Stimulated activated CD4-positive, alpha-beta T cell treated with anti-CD3 and anti-CD28 coated beads, Interleukin-15, amount 100 ng/mL, for 48 hours (primary cell): ENCODE measurements at regions not wholly inside any gene's neighbourhood (a gene's known extent, or its start where the extent isn't known, plus 50 kb on each side); places are given as distances from the start of the nearest gene placed in this dataset.

ENCODE experiments used
- DNase-seq, 2 donors: peaks; one replicate each; pipeline ENCODE4 v3.0.0-alpha.2; 2020; ENCODE audit warnings: low read depth in 2 of 2

GRCh38 chr20:57059055-57059596 is 207.3 kb downstream of the BMP7 start:
- DNase-seq: no peak

GRCh38 chr20:57060407-57061050 is 205.9 kb downstream of the BMP7 start:
- DNase-seq: no peak

GRCh38 chr20:57061051-57061900 is 205.2 kb downstream of the BMP7 start:
- no peak for DNase-seq

- no peak for DNase-seq
Measured at GRCh38 chr20:57062241-57062640, 204.2 kb downstream of the BMP7 start.

DNA sequence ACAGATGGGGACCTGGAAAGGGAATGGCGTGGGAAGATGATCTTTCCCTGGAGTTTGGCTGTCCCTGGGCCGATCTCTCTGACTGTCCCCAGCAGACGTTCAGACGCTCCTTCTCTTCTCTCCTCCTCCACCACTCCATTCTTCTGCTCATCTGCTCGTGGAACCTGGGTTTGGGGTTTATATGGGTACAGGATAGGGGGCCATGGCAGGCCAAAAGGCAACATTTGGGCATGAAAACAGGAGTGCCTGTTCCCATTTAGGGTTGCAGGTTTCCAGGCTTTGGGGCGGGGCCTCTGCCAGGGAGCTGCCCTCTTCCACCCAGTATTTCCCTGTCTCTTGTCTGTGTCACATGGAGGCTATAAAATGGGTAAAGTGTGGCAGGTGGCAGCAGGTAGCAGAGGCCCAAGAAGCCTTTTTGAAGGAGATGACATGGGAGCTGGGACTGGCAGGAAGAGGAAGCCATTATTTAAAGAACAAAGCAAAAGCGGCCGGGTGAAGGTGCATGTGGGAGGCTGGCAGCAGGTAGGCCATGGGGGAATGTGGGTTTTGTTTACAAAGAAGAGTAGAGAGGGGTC is 203.7 kb downstream of the BMP7 start:
- DNase-seq: no peak

DNA sequence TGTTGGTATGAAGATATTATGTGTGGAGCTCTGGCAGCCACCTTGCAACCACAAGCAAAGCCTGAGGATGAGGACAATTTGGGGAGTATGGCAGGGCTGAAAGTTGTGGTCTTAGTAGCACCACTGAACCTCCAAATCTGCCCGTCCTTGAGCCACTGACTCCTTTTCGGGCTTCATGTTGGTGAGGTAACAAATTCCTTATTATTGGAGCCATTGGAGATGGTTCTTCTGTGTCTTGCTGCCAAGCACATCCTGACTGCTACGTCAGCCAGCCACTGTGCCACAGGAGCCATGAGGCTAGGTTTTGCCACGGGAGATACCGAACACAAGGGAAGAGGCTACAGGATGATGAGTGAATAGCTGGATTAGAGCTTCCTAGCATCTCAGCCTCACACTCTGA is 201.6 kb downstream of the BMP7 start:
- DNase-seq: no peak

DNA sequence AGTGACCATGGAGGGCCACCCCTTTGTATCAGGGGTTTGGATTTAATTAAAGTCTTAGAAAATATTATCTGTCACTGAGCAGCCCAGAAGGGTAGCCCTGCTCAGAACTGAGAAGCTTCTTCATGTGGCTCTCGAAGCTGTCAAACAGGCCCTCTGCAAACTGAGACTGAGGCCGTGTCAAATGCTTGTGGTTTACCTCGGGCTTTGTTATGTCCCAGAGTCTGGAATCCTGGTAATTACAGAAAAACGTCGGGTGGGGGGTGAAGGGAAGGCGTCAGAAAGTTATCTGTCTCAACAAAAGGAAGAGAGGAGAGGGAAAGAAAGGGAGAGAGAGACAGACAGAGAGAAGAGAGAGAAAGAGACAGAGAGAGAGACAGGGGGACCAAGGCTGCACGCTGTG is 200.8 kb downstream of the BMP7 start:
- DNase-seq: no peak

GRCh38 chr20:57066126-57066900 is 200.1 kb downstream of the BMP7 start:
- no peak for DNase-seq

DNA sequence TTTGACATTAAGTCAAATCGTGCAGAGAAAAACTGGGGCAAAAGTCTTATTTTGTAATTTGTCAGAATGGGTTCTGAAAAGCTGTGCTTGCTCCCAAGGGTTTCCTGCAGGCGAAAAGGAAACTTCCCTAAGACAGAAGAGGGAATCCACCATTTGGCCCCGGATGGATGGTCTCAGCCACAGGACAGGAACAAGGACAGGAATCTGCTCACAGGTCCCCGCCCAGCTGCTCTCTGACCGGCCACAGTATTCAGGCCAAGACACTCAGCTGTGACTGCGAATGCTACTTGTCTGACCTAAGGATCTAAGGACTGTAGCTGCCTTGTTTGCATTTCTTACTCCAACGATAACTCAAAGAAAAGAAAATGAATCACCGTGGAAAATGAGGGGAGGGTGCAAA is 197.0 kb downstream of the BMP7 start:
- no peak for DNase-seq

DNA sequence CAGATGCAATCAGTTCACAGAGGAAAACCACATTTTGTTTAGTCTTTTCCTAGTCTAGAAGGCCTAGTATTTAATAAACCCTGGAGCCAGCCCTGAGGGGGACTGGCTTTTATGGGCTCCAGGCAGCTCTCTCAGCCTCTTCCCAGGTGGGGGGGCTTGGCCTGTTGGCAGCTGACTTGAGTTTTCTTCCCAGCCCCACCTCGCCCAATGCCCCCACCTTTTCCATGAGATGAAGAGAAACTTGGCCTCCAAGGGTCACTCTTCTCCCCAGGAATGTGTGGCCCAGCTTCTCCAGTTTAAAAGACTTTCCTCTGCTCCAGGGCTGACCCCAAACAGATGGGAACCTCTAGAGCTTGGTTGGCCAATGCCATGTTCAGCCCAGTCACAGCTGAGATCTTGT is 196.1 kb downstream of the BMP7 start:
- no peak for DNase-seq

DNA sequence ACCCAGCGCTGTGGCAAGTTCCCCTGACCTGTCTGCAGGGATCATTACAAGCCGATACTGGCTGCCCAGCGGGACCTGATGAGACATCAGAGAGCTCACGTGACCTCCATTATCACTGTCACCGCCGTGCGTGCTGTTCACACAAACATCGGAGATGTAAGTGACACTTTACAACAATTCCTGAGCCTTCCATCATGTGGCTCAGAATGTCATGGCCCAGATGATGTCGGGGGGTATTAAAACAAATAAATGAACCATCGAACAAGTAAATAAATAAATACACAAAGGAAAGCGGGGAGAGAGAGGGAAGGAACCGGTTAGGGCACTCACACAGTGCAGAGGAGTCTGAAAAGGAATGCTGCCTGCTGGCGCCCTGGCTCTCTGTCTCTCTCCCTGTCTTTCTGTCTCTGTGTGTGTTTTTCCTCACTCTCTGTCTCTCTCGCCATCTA is 195.1 kb downstream of the BMP7 start:
- no peak for DNase-seq

GRCh38 chr20:57071954-57072583 is 194.4 kb downstream of the BMP7 start:
- DNase-seq: no peak

- DNase-seq: no peak
Measured at GRCh38 chr20:57073402-57073801, 193.0 kb downstream of the BMP7 start.

DNA sequence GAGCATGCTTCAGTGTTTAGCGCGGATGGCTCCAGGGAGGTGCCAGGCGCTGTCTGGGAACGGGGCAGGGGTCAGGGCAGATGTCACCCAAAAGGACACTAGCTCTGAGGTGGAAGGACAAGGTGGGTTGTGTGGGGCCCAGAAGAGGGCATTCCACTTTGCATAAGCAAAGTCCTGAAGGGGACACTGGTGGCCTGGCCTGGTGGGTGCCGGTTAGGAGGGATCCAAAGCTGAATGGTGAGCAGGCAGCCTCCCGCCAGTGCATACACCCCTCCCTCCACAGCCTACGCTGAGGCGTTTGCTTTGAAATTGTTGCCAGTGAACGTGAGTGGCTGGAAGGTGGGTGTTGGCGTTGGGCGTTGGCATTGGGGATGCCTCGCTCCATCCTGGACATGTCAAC is 192.1 kb downstream of the BMP7 start:
- DNase-seq: no peak

GRCh38 chr20:57075181-57075580 is 191.3 kb downstream of the BMP7 start:
- DNase-seq: no peak

DNA sequence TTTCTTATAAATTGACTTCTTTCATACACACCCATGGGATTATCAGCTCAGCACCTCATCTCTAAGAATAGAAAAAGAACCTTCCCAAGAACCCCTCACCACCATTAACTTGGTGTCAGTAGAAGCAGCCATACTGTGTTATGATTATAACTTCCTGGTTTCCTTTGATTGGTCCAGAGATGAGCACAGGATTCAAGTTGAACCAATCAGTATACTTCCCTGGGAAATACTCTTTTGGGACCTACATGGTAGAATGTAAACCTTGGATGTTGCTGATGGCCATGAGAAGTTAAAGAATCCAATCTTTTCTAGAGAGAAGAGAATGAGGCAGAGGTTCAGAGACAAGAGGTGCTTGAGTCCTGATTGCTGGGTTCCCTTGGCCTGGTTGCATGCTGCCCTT is 190.8 kb downstream of the BMP7 start:
- DNase-seq: no peak

- DNase-seq: no peak
Measured at GRCh38 chr20:57076152-57076652, 190.2 kb downstream of the BMP7 start.

DNA sequence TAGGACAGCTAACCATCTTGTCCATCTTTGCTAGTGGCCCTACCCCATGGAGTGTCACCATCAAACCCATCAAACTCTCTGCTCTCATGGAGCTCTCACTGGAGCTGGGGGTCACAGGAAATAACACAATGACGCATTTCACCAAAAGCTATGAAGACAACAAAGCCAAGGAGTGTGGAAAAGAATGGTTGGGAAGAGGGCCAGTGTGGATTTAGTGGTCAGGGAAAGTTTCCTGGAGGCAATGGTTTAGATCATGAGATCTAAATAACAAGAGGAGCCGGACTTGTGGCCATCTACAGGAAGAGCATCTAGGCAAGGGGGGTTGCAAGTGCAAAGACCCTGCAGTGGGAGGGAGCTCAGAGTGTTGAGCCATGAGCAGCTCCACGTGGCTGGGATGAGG is 189.5 kb downstream of the BMP7 start:
- DNase-seq: no peak

DNA sequence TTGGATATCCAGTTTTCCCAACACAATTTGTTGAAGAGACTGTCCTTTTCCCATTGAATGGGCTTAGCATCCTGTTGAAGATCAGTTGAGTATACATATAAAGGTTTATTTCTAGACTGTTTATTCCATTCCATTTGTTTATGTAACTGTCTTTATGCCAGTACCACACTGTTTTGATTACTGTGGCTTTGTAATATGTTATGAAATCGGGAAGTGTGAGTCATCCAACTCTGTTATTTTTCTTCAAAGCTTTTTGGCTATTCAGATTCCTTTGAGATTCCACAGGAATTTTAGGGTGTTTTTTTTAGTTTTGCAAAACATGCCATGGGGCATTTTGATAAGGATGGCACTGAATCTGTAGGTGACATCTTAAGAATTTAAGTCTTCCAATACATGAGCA is 188.3 kb downstream of the BMP7 start:
- no peak for DNase-seq

DNA sequence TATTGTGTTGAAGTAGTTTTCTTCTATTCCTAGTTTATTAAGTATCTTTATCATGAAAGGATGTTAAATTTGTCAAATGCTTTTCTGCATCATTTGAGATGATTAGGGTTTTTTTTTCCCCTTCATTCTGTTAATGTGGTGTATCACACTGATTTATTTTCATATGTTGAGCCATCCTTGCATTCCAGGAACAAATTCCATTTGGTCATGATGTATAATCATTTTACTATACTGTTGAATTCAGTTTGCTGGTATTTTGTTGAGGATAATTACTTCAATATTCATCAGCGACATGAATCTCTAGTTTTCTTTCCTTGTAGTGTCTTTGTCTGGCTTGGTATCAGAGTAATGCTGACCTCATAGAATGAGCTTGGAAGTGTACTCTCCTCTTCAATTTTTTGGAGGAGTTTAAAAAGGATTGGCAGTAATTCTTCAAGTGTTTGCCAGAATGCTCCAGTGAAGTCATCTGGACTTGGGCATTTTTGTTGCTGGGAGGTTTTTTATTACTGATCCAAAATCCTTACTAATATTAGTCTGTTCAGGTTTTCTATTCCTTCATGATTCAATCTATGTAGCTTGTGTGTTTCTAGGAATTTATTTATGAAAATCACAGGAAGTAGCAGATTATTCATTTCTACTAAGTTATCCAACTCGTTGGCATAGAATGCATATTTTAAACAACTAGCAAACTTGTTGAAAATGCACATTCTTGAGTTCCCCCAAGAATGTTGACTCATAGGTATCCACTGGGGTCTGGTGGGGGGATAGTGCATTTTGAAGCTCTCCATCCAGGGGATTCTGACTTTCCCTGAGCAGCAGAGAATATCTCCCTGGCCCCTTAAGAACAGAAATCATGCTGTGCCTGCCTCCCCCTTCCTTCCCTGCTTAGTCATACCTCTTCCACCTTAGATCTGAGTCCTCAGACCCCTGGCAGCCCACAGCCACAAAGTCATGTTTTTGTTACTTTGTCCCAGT is 187.1 kb downstream of the BMP7 start:
- DNase-seq: no peak
